GM12864 (cell line): ENCODE measurements at regions not wholly inside any gene's neighbourhood (a gene's known extent, or its start where the extent isn't known, plus 50 kb on each side); places are given as distances from the start of the nearest gene placed in this dataset.

Experiments used
- DNase-seq: peaks from one replicate; pipeline ENCODE4 v3.0.0-alpha.2; 2011; ENCODE audit warnings: low read depth
- H3K4me3 ChIP-seq: 2 replicates; pipeline ENCODE4 v1.5.1; 2011; ENCODE audit warnings: mild to moderate bottlenecking, low read depth, low read length, control low read depth
- TF ChIP-seq, protein P1 (sequence below): IDR thresholded peaks from 2 replicates; pipeline ENCODE4 v1.5.1; 2011; ENCODE audit warnings: low read depth, mild to moderate bottlenecking, moderate library complexity, low read length, control low read depth, inconsistent platforms; ENCODE audit errors: missing control alignments

DNA sequence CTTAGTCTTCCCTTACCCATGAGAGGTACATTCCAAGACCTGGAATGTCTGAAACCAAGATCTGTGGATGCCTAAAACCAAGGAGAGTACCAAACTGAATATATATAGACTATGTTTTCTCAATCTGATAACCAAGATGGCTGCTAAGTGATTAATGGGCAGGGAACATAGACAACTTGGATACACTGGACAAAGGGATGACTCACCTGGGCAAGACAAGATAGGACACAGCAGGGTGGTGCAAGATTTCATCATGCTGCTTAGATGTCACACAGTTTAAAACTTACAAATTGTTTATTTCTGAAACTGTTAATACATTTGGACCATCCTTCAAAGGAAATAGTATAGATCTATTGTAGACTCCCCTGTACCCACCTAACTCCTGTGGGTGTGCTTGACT is 130.9 kb downstream of the HTR1A start:
- DNase-seq, result no peak
- H3K4me3 ChIP-seq, result no peak overlapping the region
- TF ChIP-seq, protein P1, sequence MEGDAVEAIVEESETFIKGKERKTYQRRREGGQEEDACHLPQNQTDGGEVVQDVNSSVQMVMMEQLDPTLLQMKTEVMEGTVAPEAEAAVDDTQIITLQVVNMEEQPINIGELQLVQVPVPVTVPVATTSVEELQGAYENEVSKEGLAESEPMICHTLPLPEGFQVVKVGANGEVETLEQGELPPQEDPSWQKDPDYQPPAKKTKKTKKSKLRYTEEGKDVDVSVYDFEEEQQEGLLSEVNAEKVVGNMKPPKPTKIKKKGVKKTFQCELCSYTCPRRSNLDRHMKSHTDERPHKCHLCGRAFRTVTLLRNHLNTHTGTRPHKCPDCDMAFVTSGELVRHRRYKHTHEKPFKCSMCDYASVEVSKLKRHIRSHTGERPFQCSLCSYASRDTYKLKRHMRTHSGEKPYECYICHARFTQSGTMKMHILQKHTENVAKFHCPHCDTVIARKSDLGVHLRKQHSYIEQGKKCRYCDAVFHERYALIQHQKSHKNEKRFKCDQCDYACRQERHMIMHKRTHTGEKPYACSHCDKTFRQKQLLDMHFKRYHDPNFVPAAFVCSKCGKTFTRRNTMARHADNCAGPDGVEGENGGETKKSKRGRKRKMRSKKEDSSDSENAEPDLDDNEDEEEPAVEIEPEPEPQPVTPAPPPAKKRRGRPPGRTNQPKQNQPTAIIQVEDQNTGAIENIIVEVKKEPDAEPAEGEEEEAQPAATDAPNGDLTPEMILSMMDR, result no peak

DNA sequence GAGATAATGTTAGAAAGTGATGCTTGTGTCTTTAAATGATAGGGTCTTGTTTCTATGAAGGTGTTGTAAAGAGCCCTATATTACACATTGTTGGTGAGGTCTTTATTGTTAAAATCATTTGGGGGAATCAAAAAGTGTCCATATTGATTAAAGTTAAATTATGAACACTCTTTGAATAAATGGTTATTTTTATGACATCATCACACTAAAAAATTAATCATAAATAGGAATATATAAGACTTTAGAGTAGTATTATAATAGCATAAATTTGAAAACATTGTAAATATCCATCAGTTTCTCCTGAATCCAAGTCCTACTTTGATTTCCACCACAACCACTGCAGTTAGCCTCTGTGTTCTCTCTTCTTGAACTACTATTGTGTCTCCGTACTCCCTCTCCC is 136.3 kb downstream of the HTR1A start:
- no peak overlapping the region for H3K4me3 ChIP-seq
- DNase-seq, result no peak
- TF ChIP-seq, protein P1, result no peak

DNA sequence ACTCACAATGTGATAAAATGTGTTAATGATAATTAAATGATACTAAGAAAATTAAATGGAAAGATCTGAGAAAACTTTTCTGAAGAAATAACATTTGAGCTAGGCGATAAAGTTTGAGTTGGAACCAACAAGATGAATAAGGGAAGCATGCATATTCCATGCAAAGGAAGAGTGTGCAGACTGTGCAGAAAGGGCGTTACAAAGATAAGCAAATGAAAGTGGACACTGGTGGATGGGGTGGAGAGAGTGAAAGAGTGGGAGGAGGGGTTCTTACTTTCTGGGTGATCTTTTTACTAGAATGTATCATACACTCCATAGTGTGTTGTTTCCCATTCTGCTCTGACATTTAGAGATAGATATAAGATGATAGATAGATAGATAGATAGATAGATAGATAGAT is 138.7 kb downstream of the HTR1A start:
- DNase-seq, result no peak
- no peak overlapping the region for H3K4me3 ChIP-seq
- TF ChIP-seq, protein P1, result no peak

DNA sequence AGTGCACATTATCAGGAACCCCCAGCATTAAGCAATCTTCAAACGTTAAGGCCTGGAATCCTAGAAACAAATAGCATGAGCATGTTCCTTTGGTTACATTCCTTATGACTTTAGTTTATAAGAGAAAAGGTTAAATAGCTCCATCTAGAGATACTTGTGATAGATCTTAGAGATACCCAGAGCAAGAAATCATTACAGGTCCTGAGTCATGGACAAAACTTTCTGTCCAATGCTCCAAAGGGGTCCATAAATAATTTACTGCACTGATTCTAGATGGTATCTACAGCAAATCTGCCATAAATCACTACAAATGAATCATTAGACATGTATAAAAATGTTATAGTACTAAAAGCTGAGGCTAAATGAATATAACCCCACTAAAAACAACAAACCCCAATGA is 139.6 kb downstream of the HTR1A start:
- DNase-seq, result no peak
- TF ChIP-seq, protein P1, result no peak
- no peak overlapping the region for H3K4me3 ChIP-seq

DNA sequence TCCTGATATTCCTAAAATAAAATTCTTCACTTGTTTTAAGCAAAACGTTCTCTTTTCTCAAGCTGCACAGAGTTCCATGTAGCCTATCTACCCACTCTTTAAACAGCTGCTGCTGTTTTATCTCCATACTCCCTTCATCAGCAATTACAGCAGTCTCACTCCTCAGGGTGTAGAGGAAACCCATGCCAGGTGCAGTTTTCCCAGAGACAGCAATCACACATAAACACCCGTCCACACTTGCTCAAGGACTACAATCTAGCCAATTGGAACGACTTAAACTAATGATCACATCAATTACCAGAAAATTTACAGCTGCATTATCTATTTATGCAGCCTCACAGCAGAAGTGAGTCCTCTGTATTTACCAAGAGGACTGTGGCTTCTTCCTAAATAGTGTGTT is 141.7 kb downstream of the HTR1A start:
- TF ChIP-seq, protein P1, result no peak
- no peak for DNase-seq
- H3K4me3 ChIP-seq, result no peak overlapping the region

DNA sequence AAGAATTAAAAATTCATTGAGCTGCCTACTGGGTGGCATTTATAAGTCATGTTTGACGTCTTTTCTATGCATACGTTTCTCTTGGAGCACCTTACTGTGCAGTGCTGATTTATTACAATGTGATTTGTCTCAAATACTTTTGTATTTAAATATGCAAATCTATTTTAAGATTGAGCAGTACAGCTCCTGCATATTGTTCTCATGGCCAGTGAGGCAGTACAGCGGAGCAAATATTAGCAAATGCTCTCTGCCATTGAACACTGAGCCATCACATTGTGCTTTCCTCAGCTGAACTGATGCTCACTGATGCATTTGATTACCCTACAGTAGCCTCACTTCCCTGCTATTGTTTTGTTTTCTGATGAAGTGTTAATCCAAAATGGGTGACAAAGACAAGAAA is 149.6 kb downstream of the HTR1A start:
- DNase-seq, result no peak
- TF ChIP-seq, protein P1, result no peak
- no peak overlapping the region for H3K4me3 ChIP-seq

DNA sequence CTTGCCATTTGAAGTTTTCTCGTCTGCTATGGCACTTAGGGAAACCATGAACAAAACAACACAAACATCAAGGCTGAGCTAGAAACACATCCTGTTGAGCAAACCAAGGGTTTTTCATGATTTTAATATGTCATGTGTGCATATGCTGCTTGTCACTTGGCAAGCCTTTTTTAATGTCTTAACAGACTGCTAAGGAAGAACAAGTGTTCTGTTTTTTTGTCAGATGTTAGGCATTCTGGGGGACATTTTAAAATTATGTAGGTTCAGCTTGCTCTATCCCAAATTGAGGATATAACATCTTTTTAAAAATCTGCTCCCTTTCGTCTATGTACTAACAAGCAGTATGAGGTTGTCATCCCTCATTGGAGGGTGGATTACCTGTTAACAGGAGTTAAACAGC is 150.3 kb downstream of the HTR1A start:
- TF ChIP-seq, protein P1, result no peak
- no peak for DNase-seq
- H3K4me3 ChIP-seq, result no peak overlapping the region
